ENCODE measurements at regions not wholly inside any gene's neighbourhood (a gene's known extent, or its start where the extent isn't known, plus 50 kb on each side); places are given as distances from the start of the nearest gene placed in this dataset.
"Not testable (repeated sequence)": the region's sequence is repeated elsewhere in the genome, so short reads cannot be mapped to it uniquely, and the experiment has no call there.

DNA sequence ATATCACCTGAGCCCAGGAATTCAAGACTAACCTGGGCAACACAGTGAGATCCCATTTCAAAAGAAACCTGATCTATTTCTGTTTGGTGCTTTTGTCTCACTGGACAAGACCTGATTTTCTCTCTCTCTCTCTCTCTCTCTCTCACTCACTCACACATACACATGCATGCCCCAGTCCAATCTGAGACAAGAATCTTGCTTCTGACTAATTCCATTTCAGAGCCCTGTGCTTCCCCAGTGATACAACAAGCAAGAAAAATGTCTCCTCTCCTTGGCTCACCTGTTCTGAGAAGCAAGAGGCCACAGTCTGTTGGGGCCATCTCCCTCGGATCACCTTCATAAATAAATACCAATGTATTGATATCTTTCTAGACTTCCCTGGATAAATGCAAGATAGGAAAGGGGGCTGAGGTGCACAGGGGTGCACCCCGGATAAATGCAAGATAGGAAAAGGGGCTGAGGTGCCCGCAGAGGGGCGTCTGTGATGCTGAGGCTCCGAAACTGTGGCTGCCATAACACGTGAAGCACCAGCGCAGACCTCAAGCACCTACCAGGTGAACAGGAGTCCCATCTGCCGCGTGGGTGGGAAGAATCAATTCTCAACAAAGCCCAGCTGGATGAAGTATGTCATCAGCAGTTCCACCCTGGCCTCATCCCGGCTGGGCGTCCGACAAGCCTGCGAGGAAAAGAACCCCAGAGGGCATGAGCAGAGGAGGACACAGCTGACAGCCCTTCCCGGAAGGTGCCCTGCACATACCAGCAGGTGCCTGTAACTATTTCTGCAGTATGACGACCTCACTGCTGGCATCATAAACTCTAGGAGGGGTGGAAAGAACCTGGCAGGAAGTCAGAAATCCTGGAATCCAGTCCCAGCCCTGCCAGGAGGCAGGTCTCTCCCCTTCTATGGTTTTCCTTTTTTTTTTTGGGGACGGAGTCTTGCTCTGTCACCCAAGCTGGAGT lies 280.0 kb downstream of the GOLGA6L6 start:
- not testable (repeated sequence) for FAIRE-seq

GRCh38 chr15:20260650-20261049 lies 280.9 kb downstream of the GOLGA6L6 start:
- not testable (repeated sequence) for FAIRE-seq

DNA sequence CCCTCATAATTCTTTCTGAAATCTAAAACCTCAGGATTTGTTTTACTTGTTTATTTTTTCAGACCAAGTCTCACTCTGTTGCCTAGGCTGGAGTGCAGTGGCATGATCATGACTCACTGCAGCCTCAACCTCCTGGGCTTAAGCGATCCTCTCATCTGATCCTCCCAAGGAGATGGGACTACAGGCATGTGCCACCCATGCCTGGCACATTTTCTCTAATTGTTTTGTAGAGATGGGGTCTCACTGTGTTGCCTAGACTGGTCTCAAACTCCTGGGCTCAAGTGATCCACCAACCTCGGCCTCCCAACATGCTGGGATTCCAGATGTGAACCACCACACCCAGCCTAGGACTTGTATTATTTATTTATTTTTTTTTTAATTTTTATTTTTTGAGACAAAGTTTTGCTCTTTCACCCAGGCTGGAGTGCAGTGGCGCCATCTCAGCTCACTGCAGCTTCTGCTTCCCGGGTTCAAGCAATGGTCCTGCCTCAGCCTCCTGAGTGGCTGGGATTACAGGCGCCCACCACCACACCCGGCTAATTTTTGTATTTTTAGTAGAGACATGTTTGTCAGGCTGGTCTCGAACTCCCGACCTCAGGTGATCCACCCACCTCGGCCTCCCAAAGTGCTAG lies 281.9 kb downstream of the GOLGA6L6 start:
- not testable (repeated sequence) for FAIRE-seq

DNA sequence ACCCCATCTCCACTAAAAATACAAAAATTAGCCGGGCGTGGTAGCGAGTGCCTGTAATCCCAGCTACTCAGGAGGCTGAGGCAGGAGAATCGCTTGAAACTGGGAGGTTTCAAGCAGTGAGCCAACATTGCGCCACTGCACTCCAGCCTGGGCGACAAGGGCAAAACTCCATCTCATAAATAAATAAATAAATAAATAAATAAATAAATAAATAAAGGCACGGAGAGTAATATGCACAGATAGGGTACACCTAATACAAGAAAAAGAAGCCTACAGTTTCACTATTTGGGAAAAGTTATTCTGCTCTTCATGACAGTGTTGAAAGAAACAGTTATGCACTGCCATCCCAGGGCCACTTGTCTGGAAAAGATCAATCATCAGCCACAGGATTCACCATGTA lies 285.2 kb downstream of the GOLGA6L6 start:
- not testable (repeated sequence) for FAIRE-seq

- FAIRE-seq = not testable (repeated sequence)
Measured at GRCh38 chr15:20255641-20256040, 286.0 kb downstream of the GOLGA6L6 start.

- not testable (repeated sequence) for FAIRE-seq
Measured at GRCh38 chr15:20253047-20253615, 288.5 kb downstream of the GOLGA6L6 start.

- not testable (repeated sequence) for FAIRE-seq
Measured at GRCh38 chr15:20252040-20252439, 289.6 kb downstream of the GOLGA6L6 start.

GRCh38 chr15:20251214-20252005 lies 290.2 kb downstream of the GOLGA6L6 start:
- not testable (repeated sequence) for FAIRE-seq

- FAIRE-seq = not testable (repeated sequence)
Measured at GRCh38 chr15:20250206-20250605, 291.4 kb downstream of the GOLGA6L6 start.

DNA sequence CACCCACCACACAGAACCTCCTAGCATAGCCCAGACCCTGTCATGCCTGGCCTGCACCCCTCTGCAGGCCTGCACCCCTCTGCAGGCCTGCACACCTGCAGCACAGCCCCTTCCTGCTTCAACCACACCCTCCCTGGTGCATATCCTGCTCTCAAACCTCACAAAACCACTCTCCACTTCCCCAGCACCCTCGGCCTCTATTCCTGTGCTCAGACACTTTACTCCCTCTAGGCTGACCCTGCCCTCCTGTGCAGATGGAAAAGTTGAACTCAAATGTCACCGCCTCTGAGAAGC lies 292.0 kb downstream of the GOLGA6L6 start:
- not testable (repeated sequence) for FAIRE-seq

- FAIRE-seq = not testable (repeated sequence)
Measured at GRCh38 chr15:20248434-20248833, 293.2 kb downstream of the GOLGA6L6 start.

DNA sequence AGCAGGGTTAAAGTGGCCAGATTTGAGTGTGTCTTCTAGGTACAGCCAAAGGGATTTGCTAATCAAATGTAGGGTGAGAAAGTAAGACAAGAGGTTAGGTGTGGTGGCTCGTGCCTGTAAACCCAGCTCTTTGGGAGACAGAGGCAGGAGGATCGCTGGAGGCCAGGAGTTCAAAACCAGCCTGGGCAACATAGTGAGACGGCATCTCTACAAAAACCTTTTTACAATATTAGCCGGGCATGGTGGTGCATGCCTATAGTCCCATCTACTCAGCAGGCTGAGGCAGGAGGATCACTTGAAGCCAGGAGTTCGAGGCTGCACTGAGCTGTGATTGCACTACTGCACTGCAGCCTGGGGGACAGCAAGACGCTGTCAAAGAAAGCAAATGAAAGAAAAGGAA lies 294.5 kb downstream of the GOLGA6L6 start:
- FAIRE-seq = not testable (repeated sequence)

GRCh38 chr15:20246624-20247023 lies 295.0 kb downstream of the GOLGA6L6 start:
- not testable (repeated sequence) for FAIRE-seq

DNA sequence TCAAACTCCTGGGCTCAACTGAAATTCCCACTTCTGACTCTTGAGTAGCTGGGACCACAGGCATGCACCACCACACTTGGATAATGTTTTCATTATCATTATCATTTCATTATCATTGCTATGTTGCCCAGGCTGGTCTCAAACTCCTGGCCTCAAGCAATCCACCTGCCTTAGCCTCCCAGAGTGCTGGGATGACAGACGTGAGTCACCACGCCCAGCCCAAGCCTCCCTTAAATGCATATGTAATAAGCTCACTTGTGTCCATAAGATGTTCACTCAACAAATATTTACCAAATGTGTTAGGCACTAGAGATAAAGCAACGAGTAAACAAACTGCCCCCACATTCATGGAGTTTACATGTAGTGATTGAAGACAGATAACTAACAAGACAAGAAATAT lies 295.7 kb downstream of the GOLGA6L6 start:
- not testable (repeated sequence) for FAIRE-seq

- not testable (repeated sequence) for FAIRE-seq
Measured at GRCh38 chr15:20244792-20245191, 296.8 kb downstream of the GOLGA6L6 start.

GRCh38 chr15:20243486-20244240 lies 297.9 kb downstream of the GOLGA6L6 start:
- not testable (repeated sequence) for FAIRE-seq

DNA sequence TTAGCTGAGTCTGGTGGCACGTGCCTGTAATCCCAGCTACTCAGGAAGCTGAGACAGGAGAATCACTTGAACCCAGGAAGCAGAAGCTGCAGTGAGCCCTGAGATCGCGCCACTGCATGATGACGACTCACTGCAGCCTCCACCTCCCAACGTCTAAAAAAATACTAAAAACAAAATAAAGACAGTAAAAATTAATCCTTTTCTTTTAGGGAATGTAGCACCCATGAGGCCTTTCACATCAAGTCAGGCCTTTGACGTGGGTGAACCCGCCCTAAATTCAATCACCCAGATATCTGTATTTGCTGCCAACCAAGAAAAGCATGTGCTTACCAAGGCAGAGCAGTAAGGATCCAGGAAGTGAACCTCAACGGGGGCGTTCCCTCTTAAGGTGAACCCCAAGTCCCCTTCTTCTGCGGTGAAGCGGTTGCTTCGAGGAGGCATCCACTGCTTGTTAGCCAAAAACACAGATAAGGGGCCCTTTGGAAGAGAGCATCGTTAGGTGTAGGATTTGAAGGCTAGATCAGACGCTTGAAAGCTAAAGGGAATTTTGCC lies 301.2 kb downstream of the GOLGA6L6 start:
- FAIRE-seq = not testable (repeated sequence)

DNA sequence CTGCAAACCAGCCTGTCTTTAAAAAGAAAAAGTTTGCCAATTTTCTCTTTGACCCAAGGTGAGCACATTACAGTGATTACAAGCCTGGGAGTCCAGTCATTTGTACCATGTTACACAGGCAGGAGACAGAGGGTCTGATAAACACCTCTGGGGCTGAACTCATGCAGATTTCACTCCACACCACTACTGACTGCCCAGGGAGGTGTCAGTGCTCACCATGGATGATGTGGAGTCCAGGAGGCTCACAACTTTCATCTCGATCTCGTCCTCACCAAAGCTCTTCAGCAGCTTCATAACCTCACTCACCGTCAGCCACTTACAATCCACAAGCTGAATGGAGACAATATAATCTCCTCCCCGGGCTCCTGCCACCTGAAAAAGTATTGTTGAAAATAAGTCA lies 302.4 kb downstream of the GOLGA6L6 start:
- not testable (repeated sequence) for FAIRE-seq

DNA sequence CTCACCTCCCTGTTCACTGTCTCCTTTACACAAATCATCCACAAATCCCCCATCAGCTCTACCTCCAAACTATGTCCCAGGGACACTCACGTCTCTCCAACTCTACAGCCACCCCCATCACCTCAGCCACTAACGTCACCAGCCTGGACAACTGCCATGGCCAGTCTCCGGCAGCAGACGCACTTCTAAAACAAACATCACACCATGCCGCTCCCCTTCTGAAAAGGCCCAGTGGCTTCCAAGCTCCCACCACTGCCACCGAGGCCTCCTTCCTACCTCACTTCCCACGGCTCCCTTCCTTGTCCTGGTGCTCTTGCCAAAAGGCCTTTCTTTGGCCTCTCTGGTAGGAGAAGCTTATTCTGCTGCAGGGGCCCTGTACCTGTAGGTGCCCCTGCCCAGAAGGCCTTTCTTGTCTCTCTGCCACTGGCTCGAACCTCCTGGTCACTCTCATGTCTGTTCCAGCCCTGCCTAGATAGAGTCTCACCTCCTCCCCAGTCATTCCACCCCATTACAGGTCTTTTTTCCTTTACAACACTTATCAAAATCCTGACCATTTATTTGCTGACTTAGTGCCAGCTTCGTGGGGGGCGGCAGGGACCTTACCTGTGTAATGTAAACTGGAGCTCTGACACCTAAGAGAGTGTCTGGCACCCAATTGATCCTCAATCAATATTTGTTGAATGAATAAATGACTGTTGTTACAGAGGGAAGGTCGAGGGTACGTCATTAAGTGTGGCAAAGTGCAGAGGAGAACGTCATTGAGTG lies 304.2 kb downstream of the GOLGA6L6 start:
- not testable (repeated sequence) for FAIRE-seq

- not testable (repeated sequence) for FAIRE-seq
Measured at GRCh38 chr15:20235728-20236127, 305.9 kb downstream of the GOLGA6L6 start.
